ENCODE measurements at regions not wholly inside any gene's neighbourhood (a gene's known extent, or its start where the extent isn't known, plus 50 kb on each side); places are given as distances from the start of the nearest gene placed in this dataset.
"Not testable (repeated sequence)": the region's sequence is repeated elsewhere in the genome, so short reads cannot be mapped to it uniquely, and the experiment has no call there.

GRCh38 chr4:188435381-188435780 is 296.1 kb downstream of the TRIML1 start:
- Histone ChIP-seq H3K9me3 (no peaks in the 10 kb centered on the region), H3K36me3 (no peaks in the 10 kb centered on the region), H3K4me1 (no peaks in the 10 kb centered on the region), H3K27me3 (no peaks in the 10 kb centered on the region), H3K4me3 (no peak overlapping the region), H3K27ac (no peak overlapping the region)
- 72 to 81% methylated on average over 4 of the region's 4 CpGs for WGBS, 2 donors
- TF ChIP-seq POLR2A (IDR thresholded peaks at IDR 0.05) (no peak), EP300 (IDR thresholded peaks at IDR 0.05) (no peak), CTCF (IDR thresholded peaks at IDR 0.05) (no peak)
- no peak for DNase-seq (ENCODE audit: low spot score in 2 of 2)

GRCh38 chr4:188437535-188437934 is 298.3 kb downstream of the TRIML1 start:
- TF ChIP-seq EP300 (IDR thresholded peaks at IDR 0.05): no peak
- TF ChIP-seq CTCF (IDR thresholded peaks at IDR 0.05): no peak
- TF ChIP-seq POLR2A (IDR thresholded peaks at IDR 0.05): no peak
- Histone ChIP-seq H3K9me3 (no peaks in the 10 kb centered on the region), H3K27me3 (no peaks in the 10 kb centered on the region), H3K36me3 (no peaks in the 10 kb centered on the region), H3K4me1 (no peaks in the 10 kb centered on the region), H3K27ac (no peak overlapping the region), H3K4me3 (no peak overlapping the region)
- 73 to 75% methylated on average over 5 of the region's 5 CpGs for WGBS, 2 donors
- no peak for DNase-seq (ENCODE audit: low spot score in 2 of 2)

GRCh38 chr4:188438391-188438824 is 299.2 kb downstream of the TRIML1 start:
- not testable (repeated sequence) for H3K9me3 ChIP-seq; H3K4me3 ChIP-seq; H3K27ac ChIP-seq; H3K36me3 ChIP-seq; H3K4me1 ChIP-seq; DNase-seq (ENCODE audit: low spot score in 2 of 2); H3K27me3 ChIP-seq
- WGBS, 2 donors: 85 to 86% methylated on average over 5 of the region's 5 CpGs

- no peaks in the 10 kb centered on the region for H3K4me1 ChIP-seq
- no peak for DNase-seq (ENCODE audit: low spot score in 2 of 2)
- H3K27ac ChIP-seq: no peak overlapping the region
- no peaks in the 10 kb centered on the region for H3K27me3 ChIP-seq
- no peaks in the 10 kb centered on the region for H3K9me3 ChIP-seq
- WGBS, 2 donors: 66 to 75% methylated on average over 5 to 6 of the region's 6 CpGs
- TF ChIP-seq POLR2A (IDR thresholded peaks at IDR 0.05): no peak
- TF ChIP-seq EP300 (IDR thresholded peaks at IDR 0.05): no peak
- no peak for TF ChIP-seq CTCF (IDR thresholded peaks at IDR 0.05)
- no peaks in the 10 kb centered on the region for H3K36me3 ChIP-seq
- H3K4me3 ChIP-seq: no peak overlapping the region
Observed at GRCh38 chr4:188439641-188440311, 300.5 kb downstream of the TRIML1 start.

GRCh38 chr4:188444500-188444899 is 305.3 kb downstream of the TRIML1 start:
- TF ChIP-seq POLR2A (IDR thresholded peaks at IDR 0.05): no peak
- no peak for TF ChIP-seq CTCF (IDR thresholded peaks at IDR 0.05)
- no peak for TF ChIP-seq EP300 (IDR thresholded peaks at IDR 0.05)

GRCh38 chr4:188448996-188449395 is 309.8 kb downstream of the TRIML1 start:
- H3K4me3 ChIP-seq; H3K27ac ChIP-seq; H3K27me3 ChIP-seq; H3K36me3 ChIP-seq; DNase-seq (ENCODE audit: low spot score in 2 of 2); H3K9me3 ChIP-seq; H3K4me1 ChIP-seq: not testable (repeated sequence)
- 60 to 72% methylated on average over 2 to 3 of the region's 4 CpGs for WGBS, 2 donors

More at GRCh38 chr4:188444500-188444899, 305.3 kb downstream of the TRIML1 start:
- H3K4me1 ChIP-seq: no peaks in the 10 kb centered on the region
- H3K36me3 ChIP-seq: no peaks in the 10 kb centered on the region
- DNase-seq (ENCODE audit: low spot score in 2 of 2): no peak
- no peak overlapping the region for H3K27ac ChIP-seq
- no peaks in the 10 kb centered on the region for H3K27me3 ChIP-seq
- no peaks in the 10 kb centered on the region for H3K9me3 ChIP-seq
- 83 to 85% methylated on average over 4 of the region's 4 CpGs for WGBS, 2 donors
- no peak overlapping the region for H3K4me3 ChIP-seq
